HG03457 (cell line): ENCODE measurements at regions not wholly inside any gene's neighbourhood (a gene's known extent, or its start where the extent isn't known, plus 50 kb on each side); places are given as distances from the start of the nearest gene placed in this dataset.

Source experiments
- ATAC-seq: cut with Tn5 transposase; IDR thresholded peaks from one replicate; pipeline ENCODE4 v1.9.1; 2021; ENCODE audit warnings: moderate number of reproducible peaks; ENCODE audit not compliant: unreplicated experiment

DNA sequence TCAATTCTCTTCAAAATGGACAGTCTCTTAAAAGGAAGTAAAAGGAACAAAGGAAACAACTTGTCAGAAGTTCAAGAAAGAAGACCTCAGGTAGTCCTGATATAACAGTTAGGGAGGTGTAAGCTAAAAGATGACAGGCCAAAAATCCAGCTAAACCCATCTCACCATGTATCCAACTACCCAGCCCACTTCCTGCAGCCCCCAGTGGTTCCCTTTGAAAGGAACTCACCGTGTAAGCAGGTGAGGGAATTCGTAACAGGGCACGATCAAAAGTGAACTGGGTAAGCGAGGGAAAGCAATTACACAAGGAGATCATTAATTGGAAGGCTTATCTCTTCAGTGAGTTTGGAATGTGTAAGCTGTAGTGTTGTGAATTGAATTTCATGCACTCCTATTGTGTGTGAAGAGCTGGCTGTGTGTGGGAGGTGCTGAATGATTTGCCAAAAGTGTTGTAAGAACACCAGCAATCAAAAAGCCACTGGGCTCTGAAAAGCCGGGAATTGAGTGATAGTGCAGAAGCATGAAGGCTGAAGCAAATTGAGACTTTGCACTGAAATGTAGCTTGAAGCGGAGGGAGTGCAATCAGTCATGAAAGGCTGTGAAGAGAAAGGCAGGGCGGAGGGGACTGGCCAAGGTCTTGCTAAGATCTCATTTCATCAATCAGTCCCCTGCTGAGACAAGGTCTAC is 914.2 kb upstream of the LCORL start:
- no peak for ATAC-seq

DNA sequence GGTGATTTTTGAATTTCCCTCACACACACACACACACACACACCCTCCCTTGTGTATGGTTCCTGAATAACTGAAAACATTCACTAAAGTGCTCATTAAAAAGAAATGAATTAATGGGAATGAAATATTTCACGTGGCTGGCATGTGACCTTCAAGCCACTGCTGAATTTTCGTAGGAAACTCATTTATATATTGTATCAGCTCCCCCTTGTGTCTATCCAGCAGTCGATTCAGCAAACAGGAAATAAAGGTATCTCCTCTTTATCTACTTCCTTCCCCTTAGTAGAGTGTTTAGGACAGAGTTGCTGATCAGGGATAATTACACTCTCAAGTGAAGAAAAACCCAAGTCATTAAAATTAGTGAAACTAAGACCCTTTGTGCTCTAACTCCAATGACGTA is 912.6 kb upstream of the LCORL start:
- no peak for ATAC-seq

DNA sequence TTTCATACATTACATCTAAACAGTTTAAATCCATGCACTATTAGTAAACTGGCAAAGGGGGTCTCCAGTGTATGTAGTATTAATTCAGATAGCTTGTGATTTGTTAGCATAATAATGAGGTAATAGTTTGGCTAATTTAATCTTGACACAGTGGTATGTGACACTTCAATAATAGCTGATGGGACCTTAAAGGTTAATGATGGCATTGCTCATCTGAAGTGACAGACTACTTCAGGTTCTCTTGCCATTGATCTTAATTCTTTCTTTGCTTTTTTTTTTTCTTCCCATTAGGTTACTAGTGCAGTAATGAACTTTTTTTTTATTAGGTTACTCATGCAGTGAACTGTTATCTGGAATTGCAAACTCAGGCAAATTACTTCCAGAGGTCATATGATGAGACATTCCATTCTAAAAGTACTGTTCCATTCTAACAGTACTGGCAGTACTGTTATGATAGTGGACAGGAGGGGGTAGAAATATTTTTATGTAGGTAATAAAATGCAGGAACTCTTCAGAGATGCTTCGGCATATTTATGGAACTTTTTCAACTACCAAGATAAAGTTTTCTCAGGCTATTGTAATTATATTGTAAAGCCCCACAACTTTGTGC is 911.3 kb upstream of the LCORL start:
- ATAC-seq: no peak

DNA sequence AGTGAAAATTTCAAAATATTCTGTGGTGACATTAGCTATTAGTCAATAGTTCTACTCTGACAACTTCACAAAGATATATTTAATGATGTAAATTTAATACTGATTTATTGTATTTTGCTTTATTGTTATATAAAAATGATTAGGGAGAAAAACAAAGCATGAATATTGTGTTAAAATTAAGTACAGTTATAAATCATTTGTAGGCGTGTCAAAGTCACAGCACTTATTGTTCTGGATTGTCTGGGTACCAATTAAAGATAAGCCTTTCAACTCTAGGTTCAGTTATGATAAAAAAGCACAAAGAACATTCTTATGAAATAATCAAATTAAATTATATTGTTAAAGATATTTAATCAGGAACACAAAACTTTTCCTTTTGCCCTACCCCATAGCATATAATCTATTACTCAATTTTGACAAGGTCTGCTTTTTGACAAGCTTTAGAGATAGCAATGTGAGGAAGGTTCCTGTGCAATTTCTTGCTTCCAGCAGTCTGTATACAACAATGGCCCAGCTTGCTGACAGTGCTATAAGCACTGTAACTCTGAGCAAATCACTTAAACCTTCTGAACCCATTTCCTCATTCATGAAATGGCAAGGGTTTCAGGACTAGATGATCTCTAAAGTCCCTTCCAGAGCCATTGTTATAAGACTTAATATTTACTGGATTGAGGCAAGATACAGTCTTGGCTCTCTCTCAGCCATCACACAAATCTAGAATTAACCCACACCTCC is 910.3 kb upstream of the LCORL start:
- ATAC-seq: no peak

GRCh38 chr4:18930487-18930886 is 908.9 kb upstream of the LCORL start:
- no peak for ATAC-seq

DNA sequence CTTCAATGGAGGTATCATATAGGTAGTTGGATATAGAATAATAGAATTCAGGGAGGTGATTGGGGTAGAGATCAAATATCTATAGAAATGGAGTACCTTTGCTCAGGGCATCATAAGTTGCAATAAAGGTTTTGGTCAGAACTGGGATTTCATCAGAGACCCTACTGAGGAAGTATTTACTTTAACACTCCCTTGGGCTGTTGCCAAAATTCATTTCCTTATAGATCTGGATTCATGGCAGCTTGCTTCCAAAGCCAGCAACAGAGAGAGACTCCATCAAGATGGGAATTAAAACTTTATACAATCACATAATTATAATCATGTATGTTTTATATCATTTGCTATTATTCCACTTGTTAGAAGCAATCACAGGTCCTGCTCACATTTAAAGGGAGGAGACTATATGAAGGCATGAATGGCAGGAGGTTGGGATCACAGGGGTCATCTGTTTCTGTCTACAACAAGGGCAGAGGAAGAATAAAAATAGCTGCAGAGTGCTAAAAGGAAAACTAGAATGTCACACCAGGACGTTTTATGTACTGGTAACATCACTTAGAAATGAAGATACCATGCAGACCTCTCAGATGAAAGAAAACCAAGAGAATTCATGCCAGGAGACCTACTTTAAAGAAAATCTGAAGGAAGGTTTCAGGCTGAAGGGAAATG is 902.1 kb upstream of the LCORL start:
- ATAC-seq: no peak

- no peak for ATAC-seq
Measured at GRCh38 chr4:18917689-18918088, 896.1 kb upstream of the LCORL start.

GRCh38 chr4:18914182-18914581 is 892.6 kb upstream of the LCORL start:
- no peak for ATAC-seq

- ATAC-seq: no peak
Measured at GRCh38 chr4:18894928-18895327, 873.4 kb upstream of the LCORL start.

DNA sequence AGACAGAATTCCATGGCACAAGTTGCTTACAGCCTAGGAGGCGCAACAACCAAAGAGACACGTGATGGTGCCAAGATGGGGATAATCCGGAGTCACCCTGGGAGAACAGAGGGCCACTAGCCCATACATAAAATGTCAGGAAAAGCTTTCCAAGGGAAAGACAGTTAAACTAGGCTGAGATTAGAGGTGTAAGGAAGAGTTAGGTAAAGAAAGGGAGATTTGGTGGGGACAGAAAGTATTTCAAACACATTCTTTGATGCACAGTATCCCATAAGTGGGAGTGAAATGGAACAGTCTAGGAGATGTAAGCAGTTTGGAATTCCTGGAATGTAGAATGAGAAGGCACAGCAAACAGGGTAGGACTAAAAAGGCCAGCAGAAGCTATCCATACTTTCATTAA is 860.9 kb upstream of the LCORL start:
- ATAC-seq: no peak

GRCh38 chr4:18881556-18881955 is 860.0 kb upstream of the LCORL start:
- ATAC-seq: no peak

DNA sequence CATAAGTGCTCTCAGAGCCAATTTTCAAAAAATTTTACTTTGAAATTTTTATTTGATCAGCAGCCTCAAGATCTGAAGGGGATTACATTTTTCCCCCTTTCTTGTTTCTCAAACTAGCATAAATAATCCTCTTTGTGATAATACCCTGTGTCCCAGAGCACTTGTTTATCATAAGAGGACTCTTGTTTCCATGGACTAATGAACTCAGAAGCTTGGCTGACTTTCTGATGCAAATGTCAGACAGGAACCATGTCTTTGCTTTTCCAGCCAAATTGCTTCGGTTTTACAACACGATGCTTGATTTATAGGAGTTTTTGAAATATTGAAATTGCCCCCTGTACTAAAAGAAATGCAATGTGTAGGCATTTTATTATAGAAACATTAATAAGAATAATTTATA is 859.3 kb upstream of the LCORL start:
- ATAC-seq: no peak

- ATAC-seq: no peak
Measured at GRCh38 chr4:18878561-18878960, 857.0 kb upstream of the LCORL start.

GRCh38 chr4:18869166-18869565 is 847.6 kb upstream of the LCORL start:
- no peak for ATAC-seq

DNA sequence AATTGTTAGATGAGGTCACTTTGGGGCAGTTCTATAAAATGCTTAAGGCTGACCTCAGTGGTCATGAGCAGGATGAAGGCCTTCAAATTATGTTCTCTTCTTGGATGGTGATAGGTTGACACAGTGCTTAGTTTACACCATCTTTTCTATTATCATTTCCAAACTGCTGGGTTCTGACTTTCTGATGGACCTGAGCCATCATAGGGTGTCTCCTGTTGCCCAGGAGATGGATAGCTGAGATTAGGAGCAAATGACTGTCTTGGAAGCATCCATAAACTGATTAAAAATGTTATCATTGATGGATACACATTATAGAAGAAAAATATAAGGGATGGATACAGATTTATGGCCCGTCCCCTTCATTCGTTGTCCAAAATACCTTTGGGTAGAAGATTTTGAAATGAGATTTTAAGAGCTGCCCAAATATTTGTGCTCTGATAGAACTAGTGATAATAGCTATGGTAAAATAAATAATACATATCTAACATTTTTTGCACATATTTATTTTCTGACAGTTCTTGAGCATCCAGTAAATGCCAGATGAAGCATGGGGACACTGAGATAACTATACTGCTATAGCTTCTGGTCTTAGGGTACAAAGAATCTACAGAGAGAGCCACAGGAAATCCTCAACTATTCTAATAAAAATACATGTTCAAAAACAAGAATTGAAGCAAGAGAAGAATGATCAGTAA is 839.4 kb upstream of the LCORL start:
- ATAC-seq: no peak

GRCh38 chr4:18859468-18859867 is 837.9 kb upstream of the LCORL start:
- ATAC-seq: no peak

- no peak for ATAC-seq
Measured at GRCh38 chr4:18858229-18858922, 836.8 kb upstream of the LCORL start.

- ATAC-seq: no peak
Measured at GRCh38 chr4:18850867-18851266, 829.3 kb upstream of the LCORL start.

DNA sequence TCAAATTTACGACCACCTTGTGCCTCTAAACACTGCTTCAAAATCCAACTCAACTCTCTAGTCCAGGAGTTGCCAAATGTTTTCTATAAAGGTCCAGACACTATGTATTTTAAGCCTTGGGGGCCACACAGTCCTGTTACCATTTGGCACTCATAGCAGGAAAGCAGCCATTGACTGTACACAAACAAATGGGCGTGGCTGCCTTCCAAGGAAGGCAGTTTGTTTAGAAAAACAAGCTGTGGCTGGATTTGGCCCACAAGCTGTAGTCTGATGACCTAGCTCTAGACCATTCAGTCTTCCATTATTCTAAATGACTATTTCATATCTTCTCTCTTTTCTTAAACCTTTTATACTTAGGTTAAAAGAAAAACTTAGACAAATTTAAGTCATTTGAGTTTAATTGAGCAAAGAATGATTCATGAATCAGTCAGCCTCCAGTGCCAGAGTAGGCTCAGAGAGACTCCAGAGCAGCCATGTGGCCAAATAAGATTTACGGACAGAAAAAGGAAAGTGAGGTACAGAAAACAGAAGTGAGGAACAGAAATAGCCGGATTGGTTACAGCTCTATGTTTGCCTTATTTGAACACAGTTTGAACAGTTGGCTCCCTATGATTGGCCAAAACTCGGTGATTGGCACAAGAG is 825.8 kb upstream of the LCORL start:
- ATAC-seq: no peak

DNA sequence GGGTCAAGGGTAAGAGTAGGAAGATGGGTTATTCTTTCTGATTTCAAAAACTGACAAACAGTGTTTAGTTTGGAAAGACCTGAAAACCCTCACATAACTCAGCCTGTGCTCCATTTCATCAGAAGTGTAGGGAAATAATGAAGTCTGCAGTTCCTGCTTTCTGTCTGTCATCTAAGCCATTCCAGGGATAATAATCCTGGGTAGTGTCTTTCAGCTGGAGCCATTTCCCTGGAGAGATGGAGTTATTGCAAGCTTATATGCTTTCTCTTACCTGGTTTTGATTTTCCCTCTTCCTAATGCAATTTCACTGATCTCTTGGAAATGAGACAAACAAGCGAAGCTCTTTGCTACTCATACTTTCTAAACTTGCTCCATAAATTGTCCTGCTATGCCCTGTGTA is 824.8 kb upstream of the LCORL start:
- no peak for ATAC-seq
